GM21786 (cell line): ENCODE measurements at regions not wholly inside any gene's neighbourhood (a gene's known extent, or its start where the extent isn't known, plus 50 kb on each side); places are given as distances from the start of the nearest gene placed in this dataset.
"Not testable (repeated sequence)": the region's sequence is repeated elsewhere in the genome, so short reads cannot be mapped to it uniquely, and the experiment has no call there.

ENCODE experiments used
- ATAC-seq: cut with Tn5 transposase; IDR thresholded peaks from one replicate; pipeline ENCODE4 v1.9.1; 2021; ENCODE audit not compliant: unreplicated experiment

- ATAC-seq: not testable (repeated sequence)
Observed at GRCh38 chr1:120465900-120466299, 51.1 kb downstream of the NBPF8 start.

- ATAC-seq: not testable (repeated sequence)
Observed at GRCh38 chr1:120477663-120478062, 62.8 kb downstream of the NBPF8 start.

DNA sequence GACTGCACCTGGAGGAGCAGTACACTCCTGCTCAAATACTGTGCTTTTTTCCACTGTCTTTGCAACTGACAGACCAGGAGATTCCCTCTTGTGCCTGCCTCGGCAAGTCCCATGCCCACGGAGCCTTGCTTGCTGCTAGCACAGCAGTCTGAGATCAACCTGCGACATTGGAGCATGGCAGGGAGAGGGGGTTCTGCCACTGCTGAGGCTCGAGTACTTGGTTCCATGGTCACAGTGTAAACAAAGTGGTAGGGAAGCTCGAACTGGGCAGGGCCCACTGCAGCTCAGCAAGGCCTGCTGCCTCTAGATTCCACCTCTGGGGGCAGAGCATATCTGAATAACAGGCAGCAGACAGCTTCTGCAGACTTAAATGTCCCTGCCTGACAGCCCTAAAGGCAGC is 63.6 kb downstream of the NBPF8 start:
- not testable (repeated sequence) for ATAC-seq

GRCh38 chr1:120487542-120487941 is 72.7 kb downstream of the NBPF8 start:
- ATAC-seq: not testable (repeated sequence)

DNA sequence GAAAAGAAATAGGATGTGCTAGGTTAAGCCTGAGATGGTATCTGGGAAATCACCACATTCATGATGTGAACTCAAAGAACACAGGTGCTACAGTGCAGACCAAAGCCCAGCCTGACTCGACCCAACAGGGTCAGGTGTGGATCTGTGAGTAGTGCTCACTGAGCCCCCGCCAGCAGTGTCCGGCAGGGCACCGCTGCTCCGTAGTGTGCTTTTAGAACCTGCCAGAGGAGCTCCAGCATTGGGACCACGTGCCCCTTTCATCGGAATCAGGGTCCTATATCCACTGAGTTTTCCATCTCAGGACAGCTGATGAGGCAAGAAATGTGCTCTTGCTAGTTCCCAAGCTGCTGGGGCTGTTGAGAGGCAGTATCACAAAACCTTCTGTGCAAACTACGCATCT is 74.4 kb downstream of the NBPF8 start:
- not testable (repeated sequence) for ATAC-seq

- not testable (repeated sequence) for ATAC-seq
Observed at GRCh38 chr1:120497145-120497544, 82.3 kb downstream of the NBPF8 start.

DNA sequence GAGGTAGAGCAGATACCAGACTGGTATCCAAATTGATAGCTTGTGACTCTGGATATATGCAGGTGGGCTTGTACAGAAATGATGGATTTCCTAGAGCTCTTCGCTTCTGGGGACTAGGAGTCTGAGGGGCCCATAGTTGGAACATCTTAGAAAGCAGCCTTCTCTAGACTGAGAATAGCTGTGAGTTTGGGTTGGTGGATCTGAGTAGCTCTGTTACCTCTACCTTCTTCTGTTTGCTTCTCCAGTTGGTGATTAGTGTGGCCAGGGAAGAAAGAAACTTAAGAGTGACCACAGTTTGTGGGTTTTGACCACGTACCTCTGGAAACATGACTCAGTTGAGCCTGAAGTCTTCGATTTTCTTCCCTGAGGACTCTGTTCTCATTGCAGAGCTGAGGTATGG is 88.4 kb downstream of the NBPF8 start:
- ATAC-seq: not testable (repeated sequence)

DNA sequence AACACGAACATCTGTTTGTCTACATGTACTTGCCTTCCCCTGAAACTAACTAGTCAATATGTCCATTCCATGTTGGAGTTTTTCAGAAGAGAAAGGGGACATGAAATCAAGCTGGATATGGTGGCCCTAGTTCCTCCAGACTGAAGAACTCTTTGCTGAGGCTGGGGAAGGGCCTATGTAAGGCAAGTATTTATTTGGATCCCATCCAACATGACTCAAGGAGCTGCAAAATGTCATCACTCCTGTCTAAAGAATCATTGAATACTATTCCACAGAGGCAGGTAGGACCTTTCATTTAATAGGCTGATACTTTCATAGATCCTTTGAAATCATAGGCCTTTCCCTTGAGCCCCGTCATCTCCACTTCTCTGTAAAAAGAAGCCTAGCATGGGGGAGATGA is 91.5 kb downstream of the NBPF8 start:
- ATAC-seq: not testable (repeated sequence)

- not testable (repeated sequence) for ATAC-seq
Observed at GRCh38 chr1:120508351-120508750, 93.5 kb downstream of the NBPF8 start.

- ATAC-seq: not testable (repeated sequence)
Observed at GRCh38 chr1:120509258-120509657, 94.4 kb downstream of the NBPF8 start.

- ATAC-seq: not testable (repeated sequence)
Observed at GRCh38 chr1:120513099-120513498, 98.3 kb downstream of the NBPF8 start.

- ATAC-seq: not testable (repeated sequence)
Observed at GRCh38 chr1:120513531-120513930, 98.7 kb downstream of the NBPF8 start.

- ATAC-seq: not testable (repeated sequence)
Observed at GRCh38 chr1:120519196-120519595, 104.4 kb downstream of the NBPF8 start.

- ATAC-seq: not testable (repeated sequence)
Observed at GRCh38 chr1:120524416-120524815, 109.6 kb downstream of the NBPF8 start.

- ATAC-seq: not testable (repeated sequence)
Observed at GRCh38 chr1:120525386-120525785, 110.6 kb downstream of the NBPF8 start.

DNA sequence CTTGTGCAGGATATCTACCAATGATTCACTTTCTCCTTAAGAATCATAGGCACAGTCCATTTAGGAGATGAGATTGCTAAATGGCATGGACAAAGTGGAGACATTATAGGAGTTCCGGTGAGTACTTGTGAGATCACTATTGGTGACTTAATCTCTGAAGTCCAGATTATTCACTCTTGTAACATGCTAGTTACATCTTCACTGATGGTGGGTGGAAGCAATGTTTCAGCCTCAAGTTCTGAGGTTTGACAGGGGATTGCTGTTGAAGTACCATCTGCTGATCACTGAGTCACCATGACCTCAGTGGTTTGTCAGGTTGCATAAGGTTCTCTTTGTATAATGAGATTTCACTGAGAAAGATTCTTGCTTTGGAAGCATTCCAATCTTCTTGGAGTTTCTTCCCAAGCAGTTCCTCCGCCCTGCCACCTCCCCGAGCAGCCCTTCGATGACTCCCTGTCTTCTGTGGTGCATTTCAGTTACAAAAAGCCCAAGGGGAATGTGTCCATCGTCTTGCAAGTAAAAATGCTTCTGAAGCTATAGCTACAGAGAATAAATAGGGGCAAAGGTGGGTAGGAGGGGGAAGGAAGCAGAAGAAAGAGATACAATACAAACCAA is 114.7 kb downstream of the NBPF8 start:
- ATAC-seq: not testable (repeated sequence)

- not testable (repeated sequence) for ATAC-seq
Observed at GRCh38 chr1:120531455-120531854, 116.6 kb downstream of the NBPF8 start.

DNA sequence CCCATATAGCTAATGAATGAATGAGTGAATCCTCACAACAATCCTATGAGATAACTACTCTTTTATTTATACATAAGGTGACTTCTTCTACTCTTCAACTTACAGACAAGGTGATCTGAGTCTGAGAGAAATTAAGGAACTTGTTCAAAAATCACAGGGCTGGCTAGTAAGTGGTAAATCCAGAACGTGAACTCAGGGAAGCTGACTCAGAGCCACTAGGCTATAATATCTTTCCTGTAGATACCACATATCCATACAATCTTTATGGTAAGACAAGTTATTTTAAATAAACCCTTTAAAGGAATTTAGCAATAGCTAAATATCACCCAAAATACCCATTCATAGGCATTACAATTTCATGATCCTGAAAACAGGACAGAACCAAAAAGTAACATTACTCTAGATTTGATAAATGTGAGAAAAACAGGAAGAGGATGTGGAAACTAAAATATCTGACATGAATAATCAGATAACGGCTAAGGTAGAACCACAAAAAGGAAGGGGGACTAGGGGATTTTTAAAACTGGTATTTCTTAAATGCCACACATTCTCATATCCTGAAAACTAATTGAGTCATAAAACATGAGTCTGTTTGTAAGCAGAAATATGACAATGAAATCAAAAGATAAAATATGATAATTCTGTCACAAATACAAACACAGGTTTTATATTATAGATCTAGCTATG is 119.7 kb downstream of the NBPF8 start:
- peak; percentile 82 for ATAC-seq

DNA sequence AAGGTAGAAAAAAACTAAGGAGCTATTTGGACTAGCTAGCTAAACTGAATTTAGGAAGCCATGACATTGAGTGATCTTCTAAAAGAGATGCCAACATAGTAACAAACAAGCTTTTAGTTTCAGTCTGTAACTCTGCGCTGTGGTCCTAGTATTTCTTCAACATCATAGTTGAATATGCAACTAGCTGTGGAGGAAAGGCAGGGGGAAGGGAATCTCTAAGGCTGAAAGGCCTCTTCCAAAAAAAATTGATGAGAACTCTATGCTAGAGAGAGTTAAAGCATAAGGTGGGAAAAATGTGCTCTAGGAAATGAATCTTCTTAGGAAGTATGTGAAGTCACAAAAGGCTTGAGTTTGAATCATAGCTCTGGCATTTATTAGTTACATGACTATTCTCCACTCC is 120.2 kb downstream of the NBPF8 start:
- ATAC-seq: peak; percentile 67

GRCh38 chr1:120541394-120541793 is 126.6 kb downstream of the NBPF8 start:
- ATAC-seq: not testable (repeated sequence)

DNA sequence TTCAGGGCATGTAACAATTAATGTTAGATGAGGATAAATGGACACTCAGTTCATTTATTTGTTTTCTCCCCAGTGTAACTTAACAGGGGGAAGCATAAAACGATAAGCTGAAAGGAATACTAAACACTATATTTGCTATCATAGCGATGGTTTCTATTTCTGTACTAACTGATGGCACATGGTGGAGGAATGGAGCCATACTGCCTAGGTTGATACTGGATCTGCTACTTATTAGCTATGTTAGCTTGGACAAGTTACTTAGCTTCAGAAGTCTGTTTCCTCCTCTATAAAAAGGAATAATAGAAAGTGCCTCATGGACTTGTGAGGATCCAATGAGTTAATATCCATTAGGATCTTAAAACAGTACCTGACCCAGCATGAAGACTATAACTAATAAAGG is 127.5 kb downstream of the NBPF8 start:
- not testable (repeated sequence) for ATAC-seq

DNA sequence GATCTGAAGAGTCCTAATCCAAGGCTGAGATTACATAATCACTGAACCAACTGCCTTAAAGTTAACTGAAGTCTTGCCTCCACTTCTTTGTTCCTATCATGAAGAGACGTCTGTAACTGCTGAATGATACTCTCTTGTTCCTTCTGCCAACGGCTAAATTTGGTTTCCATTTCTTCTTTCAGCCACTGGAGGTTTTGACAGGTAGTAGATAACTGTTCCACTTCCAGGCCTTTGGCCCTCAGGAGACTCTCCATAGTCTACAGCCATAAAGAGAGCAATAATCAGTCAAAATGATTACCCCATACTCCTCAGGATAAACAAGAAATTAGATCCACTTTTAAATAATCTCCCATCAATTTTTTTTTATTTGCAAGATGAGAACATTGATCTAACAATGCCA is 128.1 kb downstream of the NBPF8 start:
- ATAC-seq: not testable (repeated sequence)
